ENCODE measurements at regions not wholly inside any gene's neighbourhood (a gene's known extent, or its start where the extent isn't known, plus 50 kb on each side); places are given as distances from the start of the nearest gene placed in this dataset.

- H3K9me3 ChIP-seq (ENCODE audit: low read length), result no peaks in the 10 kb centered on the region
- no peak overlapping the region for H3K9ac ChIP-seq (ENCODE audit: low read length)
- H3K27ac ChIP-seq (ENCODE audit: low read length), result no peak overlapping the region
- no peak for TF ChIP-seq MXI1 (conservative IDR thresholded peaks at IDR 0.05; ENCODE audit: poor library complexity, severe bottlenecking)
- no peak for TF ChIP-seq POLR2AphosphoS5 (IDR thresholded peaks at IDR 0.05)
- TF ChIP-seq CTCF (IDR thresholded peaks at IDR 0.05; ENCODE audit: poor library complexity, severe bottlenecking), result no peak
- TF ChIP-seq EZH2 (IDR thresholded peaks at IDR 0.05; ENCODE audit: borderline replicate concordance, insufficient read depth, low read length, poor library complexity, severe bottlenecking), result no peak
- TF ChIP-seq EP300 (conservative IDR thresholded peaks at IDR 0.05; ENCODE audit: poor library complexity, severe bottlenecking), result no peak
- TF ChIP-seq SMC3 (conservative IDR thresholded peaks at IDR 0.05; ENCODE audit: poor library complexity), result no peak
- TF ChIP-seq REST (IDR thresholded peaks at IDR 0.05; ENCODE audit: borderline replicate concordance), result no peak
- TF ChIP-seq RAD21 (conservative IDR thresholded peaks at IDR 0.05), result no peak
- no peak for TF ChIP-seq TAF1 (IDR thresholded peaks at IDR 0.05; ENCODE audit: low read depth)
- H2AFZ ChIP-seq (ENCODE audit: low read depth, low read length), result no peak overlapping the region
- no peaks in the 10 kb centered on the region for H3F3A ChIP-seq (ENCODE audit: insufficient read depth, low read length, poor library complexity, severe bottlenecking)
- H3K36me3 ChIP-seq (ENCODE audit: insufficient read depth, low read length), result no peaks in the 10 kb centered on the region
- H3K4me2 ChIP-seq (ENCODE audit: low read length), result no peak overlapping the region
- no peaks in the 10 kb centered on the region for H3K27me3 ChIP-seq (ENCODE audit: insufficient read depth, low read depth, low read length)
- H3K4me3 ChIP-seq (ENCODE audit: low read length), result no peak overlapping the region
- H4K20me1 ChIP-seq (ENCODE audit: insufficient read depth), result no peaks in the 10 kb centered on the region
- H3K79me2 ChIP-seq (replicated peaks; ENCODE audit: insufficient read depth, low read length), result no peaks in the 10 kb centered on the region
- no peaks in the 10 kb centered on the region for H3K9me2 ChIP-seq (ENCODE audit: insufficient read depth, low read length)
Observed at GRCh38 chr18:78199611-78200010, 780.0 kb upstream of the SALL3 start.

GRCh38 chr18:78207942-78208341 lies 771.7 kb upstream of the SALL3 start:
- no peak overlapping the region for H3K4me3 ChIP-seq (ENCODE audit: low read length)
- no peaks in the 10 kb centered on the region for H3K9me2 ChIP-seq (ENCODE audit: insufficient read depth, low read length)
- no peaks in the 10 kb centered on the region for H3K79me2 ChIP-seq (replicated peaks; ENCODE audit: insufficient read depth, low read length)
- H3K27me3 ChIP-seq (ENCODE audit: insufficient read depth, low read depth, low read length), result no peaks in the 10 kb centered on the region
- no peak overlapping the region for H3K4me2 ChIP-seq (ENCODE audit: low read length)
- H3K9me3 ChIP-seq (ENCODE audit: low read length), result no peaks in the 10 kb centered on the region
- no peaks in the 10 kb centered on the region for H3F3A ChIP-seq (ENCODE audit: insufficient read depth, low read length, poor library complexity, severe bottlenecking)
- H3K27ac ChIP-seq (ENCODE audit: low read length), result no peak overlapping the region
- TF ChIP-seq MXI1 (conservative IDR thresholded peaks at IDR 0.05; ENCODE audit: poor library complexity, severe bottlenecking) (no peak), SMC3 (conservative IDR thresholded peaks at IDR 0.05; ENCODE audit: poor library complexity) (no peak), EP300 (conservative IDR thresholded peaks at IDR 0.05; ENCODE audit: poor library complexity, severe bottlenecking) (no peak)
- no peak overlapping the region for H3K9ac ChIP-seq (ENCODE audit: low read length)
- no peak overlapping the region for H2AFZ ChIP-seq (ENCODE audit: low read depth, low read length)
- H3K36me3 ChIP-seq (ENCODE audit: insufficient read depth, low read length), result no peaks in the 10 kb centered on the region
- H4K20me1 ChIP-seq (ENCODE audit: insufficient read depth), result no peaks in the 10 kb centered on the region

- no peaks in the 10 kb centered on the region for H3K36me3 ChIP-seq (ENCODE audit: insufficient read depth, low read length)
- H3K27me3 ChIP-seq (ENCODE audit: insufficient read depth, low read depth, low read length), result no peaks in the 10 kb centered on the region
- H3K4me3 ChIP-seq (ENCODE audit: low read length), result no peak overlapping the region
- H3K9me3 ChIP-seq (ENCODE audit: low read length), result no peaks in the 10 kb centered on the region
- TF ChIP-seq SMC3 (conservative IDR thresholded peaks at IDR 0.05; ENCODE audit: poor library complexity), result no peak
- no peak for TF ChIP-seq MXI1 (conservative IDR thresholded peaks at IDR 0.05; ENCODE audit: poor library complexity, severe bottlenecking)
- no peak for TF ChIP-seq TAF1 (IDR thresholded peaks at IDR 0.05; ENCODE audit: low read depth)
- TF ChIP-seq EZH2 (IDR thresholded peaks at IDR 0.05; ENCODE audit: borderline replicate concordance, insufficient read depth, low read length, poor library complexity, severe bottlenecking), result no peak
- no peak for TF ChIP-seq POLR2AphosphoS5 (IDR thresholded peaks at IDR 0.05)
- no peak for TF ChIP-seq EP300 (conservative IDR thresholded peaks at IDR 0.05; ENCODE audit: poor library complexity, severe bottlenecking)
- no peak for TF ChIP-seq RAD21 (conservative IDR thresholded peaks at IDR 0.05)
- no peak for TF ChIP-seq CTCF (IDR thresholded peaks at IDR 0.05; ENCODE audit: poor library complexity, severe bottlenecking)
- TF ChIP-seq REST (IDR thresholded peaks at IDR 0.05; ENCODE audit: borderline replicate concordance), result no peak
- H4K20me1 ChIP-seq (ENCODE audit: insufficient read depth), result no peaks in the 10 kb centered on the region
- H3K27ac ChIP-seq (ENCODE audit: low read length), result no peak overlapping the region
- H3K79me2 ChIP-seq (replicated peaks; ENCODE audit: insufficient read depth, low read length), result no peaks in the 10 kb centered on the region
- H3K9ac ChIP-seq (ENCODE audit: low read length), result no peak overlapping the region
- no peak overlapping the region for H2AFZ ChIP-seq (ENCODE audit: low read depth, low read length)
- H3F3A ChIP-seq (ENCODE audit: insufficient read depth, low read length, poor library complexity, severe bottlenecking), result no peaks in the 10 kb centered on the region
- no peak overlapping the region for H3K4me2 ChIP-seq (ENCODE audit: low read length)
- no peaks in the 10 kb centered on the region for H3K9me2 ChIP-seq (ENCODE audit: insufficient read depth, low read length)
Observed at GRCh38 chr18:78208461-78208860, 771.2 kb upstream of the SALL3 start.
